IMR-90 (cell line): ENCODE measurements at regions not wholly inside any gene's neighbourhood (a gene's known extent, or its start where the extent isn't known, plus 50 kb on each side); places are given as distances from the start of the nearest gene placed in this dataset.

Source experiments
- ATAC-seq: fragments of 200-7000 bp; cut with Tn5 transposase; 2 replicates; pipeline ENCODE4 v1.9.1; 2020; ENCODE audit warnings: low read depth, mild to moderate bottlenecking, moderate library complexity
- BruUV-seq: library from RNA; stranded (reverse); fragments of 400-500 nt; replicated peaks from 2 replicates; lab custom pipeline; 2021; lab: Mats Ljungman, UMichigan
- CTCF ChIA-PET: fragments of 300-600 bp; formaldehyde crosslinking; extraction: SDS; loops from one replicate; lab custom pipeline; 2021; ENCODE audit warnings: antibody characterized with exemption; lab: Yijun Ruan, JAX
- POLR2A ChIA-PET: fragments of 300-600 bp; sonication (Branson Sonifier 250); formaldehyde crosslinking; loops from one replicate; lab custom pipeline; 2022; ENCODE audit warnings: antibody characterized with exemption; ENCODE audit not compliant: unreplicated experiment; lab: Charles Lee
- DNase-seq: peaks from one replicate; pipeline ENCODE4 v3.0.0; 2013
- H2AFZ ChIP-seq: replicated peaks from 2 replicates; pipeline ENCODE3; 2013; ENCODE audit warnings: low read length, mild to moderate bottlenecking; ENCODE audit not compliant: poor library complexity
- H2AK5ac ChIP-seq: 2 replicates; pipeline ENCODE4 v1.6.1; 2013; ENCODE audit warnings: low read depth, low read length, inconsistent platforms
- H2AK9ac ChIP-seq: replicated peaks from 2 replicates; pipeline ENCODE3; 2013; ENCODE audit warnings: mild to moderate bottlenecking, low read depth, low read length, moderate library complexity; ENCODE audit not compliant: poor library complexity
- H2BK120ac ChIP-seq: 2 replicates; pipeline ENCODE4 v1.6.1; 2013; ENCODE audit warnings: low read depth, low read length, inconsistent platforms
- H2BK15ac ChIP-seq: 3 replicates; pipeline ENCODE4 v1.6.1; 2013; ENCODE audit warnings: low read depth, low read length, inconsistent platforms
- H2BK20ac ChIP-seq: 2 replicates; pipeline ENCODE4 v1.6.1; 2013; ENCODE audit warnings: low read depth, mild to moderate bottlenecking, inconsistent platforms, low read length, moderate library complexity
- H2BK5ac ChIP-seq: 2 replicates; pipeline ENCODE4 v1.6.1; 2013; ENCODE audit warnings: mild to moderate bottlenecking, low read depth, low read length, inconsistent platforms; ENCODE audit not compliant: poor library complexity, severe bottlenecking
- H3K14ac ChIP-seq: replicated peaks from 2 replicates; pipeline ENCODE4 v1.6.1; 2013; ENCODE audit warnings: low read depth, low read length, inconsistent platforms
- H3K18ac ChIP-seq: 2 replicates; pipeline ENCODE4 v1.6.1; 2013; ENCODE audit warnings: low read depth, low read length, control low read depth
- H3K23ac ChIP-seq: 2 replicates; pipeline ENCODE4 v1.6.1; 2013; ENCODE audit warnings: low read depth, low read length, inconsistent platforms
- H3K27ac ChIP-seq: 2 replicates; pipeline ENCODE4 v1.5.1; 2013; ENCODE audit warnings: mild to moderate bottlenecking, control low read depth, low read length; ENCODE audit not compliant: insufficient read depth
- H3K27me3 ChIP-seq: 2 replicates; pipeline ENCODE4 v1.6.1; 2013; ENCODE audit warnings: low read length; ENCODE audit not compliant: control insufficient read depth, insufficient read depth
- H3K36me3 ChIP-seq: 2 replicates; pipeline ENCODE4 v1.6.1; 2013; ENCODE audit warnings: low read length, mixed read lengths; ENCODE audit not compliant: control insufficient read depth, insufficient read depth
- H3K4ac ChIP-seq: 2 replicates; pipeline ENCODE4 v1.6.1; 2013; ENCODE audit warnings: low read depth, low read length, inconsistent platforms
- H3K4me1 ChIP-seq: 2 replicates; pipeline ENCODE4 v1.6.1; 2013; ENCODE audit warnings: low read length, mixed read lengths; ENCODE audit not compliant: control insufficient read depth, insufficient read depth
- H3K4me2 ChIP-seq: 2 replicates; pipeline ENCODE4 v1.6.1; 2013; ENCODE audit warnings: low read depth, mild to moderate bottlenecking, control low read depth, low read length, moderate library complexity
- H3K4me3 ChIP-seq: 2 replicates; pipeline ENCODE4 v1.5.1; 2013; ENCODE audit warnings: low read depth, mild to moderate bottlenecking, control low read depth, low read length, moderate library complexity; ENCODE audit not compliant: insufficient read depth
- H3K56ac ChIP-seq: 2 replicates; pipeline ENCODE4 v1.6.1; 2013; ENCODE audit warnings: low read length, inconsistent platforms; ENCODE audit not compliant: insufficient read depth; ENCODE audit errors: extremely low read depth
- H3K79me1 ChIP-seq, 2 experiments: 2 replicates each; pipeline ENCODE4 v1.6.1; 2013; ENCODE audit warnings: low read length in 2 of 2, inconsistent platforms in 1 of 2, low read depth in 1 of 2
- H3K9ac ChIP-seq: 2 replicates; pipeline ENCODE4 v1.6.1; 2013; ENCODE audit warnings: low read depth, low read length, control low read depth
- H3K9me1 ChIP-seq: 2 replicates; pipeline ENCODE4 v1.6.1; 2013; ENCODE audit warnings: low read length, inconsistent platforms; ENCODE audit not compliant: insufficient read depth
- H3K9me3 ChIP-seq: 2 replicates; pipeline ENCODE4 v1.6.1; 2013; ENCODE audit warnings: low read length; ENCODE audit not compliant: control insufficient read depth, insufficient read depth
- H4K20me1 ChIP-seq: 2 replicates; pipeline ENCODE4 v1.6.1; 2013; ENCODE audit warnings: low read length, inconsistent platforms; ENCODE audit not compliant: insufficient read depth
- H4K5ac ChIP-seq: 2 replicates; pipeline ENCODE4 v1.6.1; 2013; ENCODE audit warnings: mild to moderate bottlenecking, low read depth, low read length, control low read depth
- H4K8ac ChIP-seq, 2 experiments: 2 replicates each; pipeline ENCODE4 v1.6.1; 2013; ENCODE audit warnings: low read depth in 2 of 2, low read length in 2 of 2, control low read depth in 1 of 2, inconsistent platforms in 1 of 2
- H4K91ac ChIP-seq: 2 replicates; pipeline ENCODE4 v1.6.1; 2013; ENCODE audit warnings: low read depth, low read length, inconsistent platforms; ENCODE audit not compliant: insufficient read depth
- BHLHE40 ChIP-seq: fragments of 150-350 bp; IDR thresholded peaks from 2 replicates; pipeline ENCODE4 v1.6.1; 2016; ENCODE audit warnings: mild to moderate bottlenecking, low read depth, low read length
- CEBPB ChIP-seq: IDR thresholded peaks from 2 replicates; pipeline ENCODE4 v1.6.1; 2012; ENCODE audit warnings: low read depth, low read length, improper control_type of control experiment
- CHD1 ChIP-seq: IDR thresholded peaks from 2 replicates; pipeline ENCODE4 v1.6.1; 2012; ENCODE audit warnings: low read depth, low read length, improper control_type of control experiment
- CTCF ChIP-seq: conservative IDR thresholded peaks from 2 replicates; pipeline ENCODE4 v1.5.1; 2012; ENCODE audit warnings: mild to moderate bottlenecking, low read depth, low read length, improper control_type of control experiment
- ELK1 ChIP-seq: fragments of 150-350 bp; IDR thresholded peaks from 2 replicates; pipeline ENCODE4 v1.6.1; 2016; ENCODE audit warnings: low read depth, mild to moderate bottlenecking, low read length, moderate library complexity, borderline replicate concordance
- FOS ChIP-seq: fragments of 150-350 bp; IDR thresholded peaks from 2 replicates; pipeline ENCODE4 v1.6.1; 2016; ENCODE audit warnings: low read depth, low read length
- MAFK ChIP-seq: IDR thresholded peaks from 2 replicates; pipeline ENCODE4 v1.6.1; 2012; ENCODE audit warnings: low read depth, low read length, improper control_type of control experiment
- MAZ ChIP-seq: IDR thresholded peaks from 2 replicates; pipeline ENCODE4 v1.6.1; 2012; ENCODE audit warnings: low read depth, mild to moderate bottlenecking, low read length, improper control_type of control experiment, moderate library complexity, borderline replicate concordance
- MXI1 ChIP-seq: IDR thresholded peaks from 2 replicates; pipeline ENCODE4 v1.6.1; 2012; ENCODE audit warnings: low read depth, mild to moderate bottlenecking, low read length, moderate library complexity, borderline replicate concordance
- NFE2L2 ChIP-seq: fragments of 150-350 bp; IDR thresholded peaks from 2 replicates; pipeline ENCODE4 v1.6.1; 2016; ENCODE audit warnings: low read depth, mild to moderate bottlenecking, low read length
- POLR2A ChIP-seq: IDR thresholded peaks from 2 replicates; pipeline ENCODE4 v1.6.1; 2012; ENCODE audit warnings: mild to moderate bottlenecking, low read depth, low read length
- RAD21 ChIP-seq: IDR thresholded peaks from 2 replicates; pipeline ENCODE4 v1.6.1; 2012; ENCODE audit warnings: low read length, improper control_type of control experiment
- RCOR1 ChIP-seq: IDR thresholded peaks from 2 replicates; pipeline ENCODE4 v1.6.1; 2012; ENCODE audit warnings: mild to moderate bottlenecking, low read length, improper control_type of control experiment; ENCODE audit not compliant: insufficient replicate concordance
- RFX5 ChIP-seq: IDR thresholded peaks from 2 replicates; pipeline ENCODE4 v1.8.0; 2012; ENCODE audit warnings: low read depth, mild to moderate bottlenecking, low read length, moderate library complexity
- SMC3 ChIP-seq: fragments of 150-350 bp; IDR thresholded peaks from 2 replicates; pipeline ENCODE4 v1.6.1; 2016; ENCODE audit warnings: low read depth, mild to moderate bottlenecking, antibody characterized with exemption, low read length, moderate library complexity
- USF2 ChIP-seq: fragments of 150-350 bp; IDR thresholded peaks from 2 replicates; pipeline ENCODE4 v1.6.1; 2017; ENCODE audit warnings: mild to moderate bottlenecking, antibody characterized with exemption, low read length, low read depth
- WGBS, 2 experiments: methylation state at CpG; one replicate each; pipeline versions ENCODE4 v1.1.5 to v1.1.7; 2013; ENCODE audit warnings: missing lambda C conversion rate in 2 of 2; ENCODE audit not compliant: insufficient read length in 1 of 2; ENCODE audit errors: extremely low coverage in 2 of 2; 5-methylcytosine and 5-hydroxymethylcytosine counted together
- dilution Hi-C: fragments of 300-500 bp; cut with HindIII; formaldehyde crosslinking; loops from one replicate; pipeline ENCODE4 v1.14.3; 2018; ENCODE audit warnings: low sequenced_read_pairs; ENCODE audit not compliant: unreplicated experiment
- in situ Hi-C: fragments of 300-500 bp; cut with MboI; formaldehyde crosslinking; loops from 3 replicates; pipeline ENCODE4 v1.14.3; 2019; ENCODE audit warnings: low sequenced_read_pairs, inconsistent platforms, mixed read lengths
- intact Hi-C: fragments of 100-400 bp; cut with micrococcal nuclease; formaldehyde crosslinking; loops from 2 replicates; pipeline ENCODE4 v1.10.0; 2022

GRCh38 chr5:91691592-91691991, 308.5 kb upstream of the ARRDC3 start:
- ChIA-PET POLR2A (no interaction called here), CTCF (no interaction called here)
- Histone ChIP-seq H3K27me3 (no peaks in the 10 kb centered on the region), H2BK20ac (no peak overlapping the region), H2BK120ac (no peak overlapping the region), H3K79me1 (no peaks in the 10 kb centered on the region), H3K36me3 (no peaks in the 10 kb centered on the region), H3K9me3 (no peaks in the 10 kb centered on the region), H2AK9ac (no peak overlapping the region), H4K20me1 (no peaks in the 10 kb centered on the region), H2BK15ac (no peak overlapping the region), H3K14ac (no peak overlapping the region), H4K5ac (no peak overlapping the region), H2BK5ac (no peak overlapping the region), H3K23ac (no peak overlapping the region), H3K4ac (no peak overlapping the region), H3K9ac (no peak overlapping the region), H3K4me3 (no peak overlapping the region), H3K9me1 (no peaks in the 10 kb centered on the region), H2AFZ (no peak overlapping the region), H2AK5ac (no peak overlapping the region), H3K4me2 (no peak overlapping the region), H3K56ac (no peak overlapping the region), H4K91ac (no peak overlapping the region), H3K4me1 (no peaks in the 10 kb centered on the region), H3K18ac (no peak overlapping the region), H4K8ac (no peak overlapping the region), H3K27ac (no peak overlapping the region)
- dilution Hi-C loops (no loop called here), intact Hi-C loops (no loop called here), in situ Hi-C loops (no loop called here)
- no CpG with 5 or more reads among the region's 2 CpGs for WGBS, 2 experiments
- no TSS peak for BruUV-seq
- DNase-seq (no peak), ATAC-seq (no peak)
- no peak for TF ChIP-seq MXI1
- TF ChIP-seq CHD1, result no peak
- no peak for TF ChIP-seq RCOR1
- no peak for TF ChIP-seq NFE2L2
- no peak for TF ChIP-seq USF2
- no peak for TF ChIP-seq CTCF
- TF ChIP-seq POLR2A, result no peak
- no peak for TF ChIP-seq RAD21
- no peak for TF ChIP-seq BHLHE40
- TF ChIP-seq MAZ, result no peak
- TF ChIP-seq SMC3, result no peak
- no peak for TF ChIP-seq CEBPB
- no peak for TF ChIP-seq RFX5
- no peak for TF ChIP-seq MAFK
- no peak for TF ChIP-seq FOS
- TF ChIP-seq ELK1, result no peak
